Kidney (tissue), 13 donors: ENCODE measurements at regions not wholly inside any gene's neighbourhood (a gene's known extent, or its start where the extent isn't known, plus 50 kb on each side); places are given as distances from the start of the nearest gene placed in this dataset.
"Not testable (repeated sequence)": the region's sequence is repeated elsewhere in the genome, so short reads cannot be mapped to it uniquely, and the experiment has no call there.

Experiments used
- DNase-seq, 5 donors: peaks; one replicate each; pipeline ENCODE4 v3.0.0-alpha.2; 2013 to 2020
- FAIRE-seq: peaks from 2 replicates; lab custom pipeline; 2012; peaks lifted over from hg19 to GRCh38; lab: Jason Lieb, UNC
- H3K27ac ChIP-seq, 2 donors: one replicate each; pipeline ENCODE4 v1.7.0; 2013; ENCODE audit warnings: low read depth in 2 of 2, low read length in 2 of 2, inconsistent platforms in 1 of 2
- H3K27me3 ChIP-seq: one replicate; pipeline ENCODE4 v1.7.1; 2013; ENCODE audit warnings: low read length, inconsistent platforms; ENCODE audit not compliant: control insufficient read depth, insufficient read depth
- H3K36me3 ChIP-seq, 3 donors: one replicate each; pipeline versions ENCODE4 v1.7.0 to v1.7.1; 2013; ENCODE audit warnings: low read length in 3 of 3, control low read depth in 1 of 3, inconsistent platforms in 1 of 3; ENCODE audit not compliant: insufficient read depth in 3 of 3, control insufficient read depth in 2 of 3
- H3K4me1 ChIP-seq, 3 donors: one replicate each; pipeline versions ENCODE4 v1.7.0 to v1.7.1; 2013; ENCODE audit warnings: low read length in 3 of 3, inconsistent platforms in 1 of 3, low read depth in 1 of 3; ENCODE audit not compliant: control insufficient read depth in 2 of 3, insufficient read depth in 2 of 3
- H3K4me3 ChIP-seq, 3 donors: one replicate each; pipeline versions ENCODE4 v1.7.0 to v1.8.1; 2013; ENCODE audit warnings: low read length in 3 of 3, control low read depth in 1 of 3, inconsistent platforms in 1 of 3
- H3K9ac ChIP-seq, 3 donors: one replicate each; pipeline versions ENCODE4 v1.7.0 to v1.7.1; 2013; ENCODE audit warnings: low read length in 3 of 3, control low read depth in 1 of 3, inconsistent platforms in 1 of 3
- H3K9me3 ChIP-seq, 3 donors: one replicate each; pipeline versions ENCODE4 v1.7.0 to v1.7.1; 2013; ENCODE audit warnings: low read length in 3 of 3, control low read depth in 1 of 3, inconsistent platforms in 1 of 3; ENCODE audit not compliant: control insufficient read depth in 2 of 3, insufficient read depth in 1 of 3
- CTCF ChIP-seq: IDR thresholded peaks from 3 replicates; pipeline ENCODE4 v1.5.1; 2012; ENCODE audit warnings: mild to moderate bottlenecking, moderate library complexity, borderline replicate concordance; ENCODE audit not compliant: insufficient read depth; ENCODE audit errors: extremely low read depth
- intact Hi-C: fragments of 100-400 bp; cut with DNase I; formaldehyde crosslinking; loops from one replicate; pipeline ENCODE4 v1.11.1; 2022
- donor health status: control.
- donor health status: control.
- donor health status: control.
- donor health status: control.
- donor health status: control.
- donor health status: DM: yes; HTN: yes; CAD: no.
- donor health status: Normal renal cell carcinoma (clear cell type).

GRCh38 chr11:109062871-109063270 lies 359.1 kb upstream of the C11orf87 start:
- FAIRE-seq = no peak
- no peak for TF ChIP-seq CTCF
- intact Hi-C loops = no loop called here

GRCh38 chr11:109064618-109065311 lies 357.2 kb upstream of the C11orf87 start:
- H3K4me3 ChIP-seq, H3K9ac ChIP-seq, H3K4me1 ChIP-seq, FAIRE-seq, DNase-seq, H3K36me3 ChIP-seq, H3K9me3 ChIP-seq, intact Hi-C loops, H3K27me3 ChIP-seq, H3K27ac ChIP-seq: not testable (repeated sequence)

More at GRCh38 chr11:109062871-109063270, 359.1 kb upstream of the C11orf87 start:
- Histone ChIP-seq H3K4me3 (no peak overlapping the region), H3K9ac (no peak overlapping the region), H3K27ac (no peak overlapping the region), H3K36me3 (no peaks in the 10 kb centered on the region), H3K4me1 (no peaks in the 10 kb centered on the region), H3K9me3 (no peaks in the 10 kb centered on the region), H3K27me3 (no peaks in the 10 kb centered on the region)
- no peak for DNase-seq

GRCh38 chr11:109071262-109071661 lies 350.7 kb upstream of the C11orf87 start:
- no peak overlapping the region for H3K27ac ChIP-seq
- TF ChIP-seq CTCF = no peak
- DNase-seq (no peak), FAIRE-seq (no peak)
- intact Hi-C loops = no loop called here
- peaks cover 0 to 4% (median 0%) of the 10 kb centered on the region in 3 donors for H3K9me3 ChIP-seq
- no peak overlapping the region for H3K9ac ChIP-seq
- H3K4me1 ChIP-seq = no peaks in the 10 kb centered on the region
- no peaks in the 10 kb centered on the region for H3K36me3 ChIP-seq
- H3K4me3 ChIP-seq = no peak overlapping the region
- no peaks in the 10 kb centered on the region for H3K27me3 ChIP-seq

- Histone ChIP-seq H3K9me3 (peaks cover 0 to 4% (median 0%) of the 10 kb centered on the region in 3 donors), H3K9ac (no peak overlapping the region), H3K36me3 (no peaks in the 10 kb centered on the region), H3K4me1 (no peaks in the 10 kb centered on the region), H3K4me3 (no peak overlapping the region), H3K27ac (no peak overlapping the region), H3K27me3 (no peaks in the 10 kb centered on the region)
- FAIRE-seq (no peak), DNase-seq (no peak)
- no peak for TF ChIP-seq CTCF
- intact Hi-C loops = no loop called here
Measured at GRCh38 chr11:109071712-109072524, 350.1 kb upstream of the C11orf87 start.
